D721Med (cell line): ENCODE measurements at regions not wholly inside any gene's neighbourhood (a gene's known extent, or its start where the extent isn't known, plus 50 kb on each side); places are given as distances from the start of the nearest gene placed in this dataset.

Experiments used
- DNase-seq: peaks from one replicate; pipeline ENCODE4 v3.0.0; 2011; ENCODE audit warnings: low spot score; ENCODE audit not compliant: insufficient read length
- FAIRE-seq: peaks from 2 replicates; lab custom pipeline; 2011; peaks lifted over from hg19 to GRCh38; lab: Jason Lieb, UNC
- TF ChIP-seq, protein P1 (sequence below): IDR thresholded peaks from 2 replicates; pipeline ENCODE4 v1.5.1; 2012; ENCODE audit warnings: mild to moderate bottlenecking, control low read depth; ENCODE audit not compliant: insufficient read depth; ENCODE audit errors: missing control alignments

DNA sequence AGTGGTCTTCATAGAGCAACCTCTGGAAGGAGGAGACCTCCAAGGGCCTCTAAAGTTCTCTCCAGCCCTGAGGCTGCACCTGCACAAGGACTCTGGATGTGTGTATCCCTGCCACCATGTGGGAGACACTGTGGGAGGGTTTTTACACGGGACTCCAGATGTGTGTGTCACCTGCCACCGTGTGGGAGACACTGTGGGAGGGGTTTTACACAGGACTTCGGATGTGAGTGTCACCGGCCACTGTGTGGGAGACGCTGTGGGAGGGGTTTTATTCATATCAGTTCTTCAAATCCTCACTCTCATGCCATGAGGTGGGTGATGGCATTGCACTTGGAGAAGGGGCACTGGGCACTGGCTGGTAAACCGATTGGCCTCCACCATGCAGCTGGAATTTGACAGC, 90.2 kb upstream of the SSTR4 start:
- no peak for FAIRE-seq
- TF ChIP-seq, protein P1, sequence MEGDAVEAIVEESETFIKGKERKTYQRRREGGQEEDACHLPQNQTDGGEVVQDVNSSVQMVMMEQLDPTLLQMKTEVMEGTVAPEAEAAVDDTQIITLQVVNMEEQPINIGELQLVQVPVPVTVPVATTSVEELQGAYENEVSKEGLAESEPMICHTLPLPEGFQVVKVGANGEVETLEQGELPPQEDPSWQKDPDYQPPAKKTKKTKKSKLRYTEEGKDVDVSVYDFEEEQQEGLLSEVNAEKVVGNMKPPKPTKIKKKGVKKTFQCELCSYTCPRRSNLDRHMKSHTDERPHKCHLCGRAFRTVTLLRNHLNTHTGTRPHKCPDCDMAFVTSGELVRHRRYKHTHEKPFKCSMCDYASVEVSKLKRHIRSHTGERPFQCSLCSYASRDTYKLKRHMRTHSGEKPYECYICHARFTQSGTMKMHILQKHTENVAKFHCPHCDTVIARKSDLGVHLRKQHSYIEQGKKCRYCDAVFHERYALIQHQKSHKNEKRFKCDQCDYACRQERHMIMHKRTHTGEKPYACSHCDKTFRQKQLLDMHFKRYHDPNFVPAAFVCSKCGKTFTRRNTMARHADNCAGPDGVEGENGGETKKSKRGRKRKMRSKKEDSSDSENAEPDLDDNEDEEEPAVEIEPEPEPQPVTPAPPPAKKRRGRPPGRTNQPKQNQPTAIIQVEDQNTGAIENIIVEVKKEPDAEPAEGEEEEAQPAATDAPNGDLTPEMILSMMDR, result no peak
- no peak for DNase-seq

GRCh38 chr20:22946596-22946995, 88.5 kb upstream of the SSTR4 start:
- DNase-seq, result no peak
- TF ChIP-seq, protein P1, result no peak
- no peak for FAIRE-seq

DNA sequence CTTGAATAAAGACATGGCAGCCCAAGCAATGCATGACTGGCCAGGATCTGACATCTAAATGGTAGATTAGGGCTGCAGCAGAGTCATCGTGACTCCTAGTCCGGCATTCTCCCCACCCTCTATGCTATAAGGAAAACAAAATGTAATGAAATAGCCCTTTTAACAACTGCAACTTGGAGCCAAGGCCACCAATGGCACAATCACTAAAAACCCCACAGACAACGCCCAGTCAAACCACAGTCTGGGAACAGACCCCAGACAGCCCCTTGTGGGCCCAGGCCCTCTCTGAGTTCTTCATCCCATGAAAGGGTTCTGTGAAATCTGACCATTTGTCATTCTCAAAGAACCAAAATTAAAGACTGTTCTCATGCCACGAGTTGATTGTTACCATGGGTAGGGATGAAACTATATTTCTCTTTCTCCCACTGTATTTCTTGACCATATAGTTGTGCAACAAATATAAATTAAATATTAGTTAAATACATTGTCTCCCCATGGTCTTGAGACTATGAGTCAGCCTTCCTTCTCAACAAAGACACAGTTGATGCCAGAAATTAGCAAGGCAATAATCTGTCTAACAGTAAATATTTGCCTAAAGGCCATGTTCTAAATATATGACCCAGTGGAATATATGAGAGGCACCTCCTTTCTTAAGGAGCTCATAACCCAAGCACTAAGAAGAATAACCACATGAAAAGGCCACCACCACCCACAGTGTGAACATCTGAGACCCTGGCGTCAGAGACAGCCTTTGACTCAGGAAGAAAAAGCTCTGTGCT, 85.6 kb upstream of the SSTR4 start:
- DNase-seq, result no peak
- FAIRE-seq, result no peak
- TF ChIP-seq, protein P1, result no peak

DNA sequence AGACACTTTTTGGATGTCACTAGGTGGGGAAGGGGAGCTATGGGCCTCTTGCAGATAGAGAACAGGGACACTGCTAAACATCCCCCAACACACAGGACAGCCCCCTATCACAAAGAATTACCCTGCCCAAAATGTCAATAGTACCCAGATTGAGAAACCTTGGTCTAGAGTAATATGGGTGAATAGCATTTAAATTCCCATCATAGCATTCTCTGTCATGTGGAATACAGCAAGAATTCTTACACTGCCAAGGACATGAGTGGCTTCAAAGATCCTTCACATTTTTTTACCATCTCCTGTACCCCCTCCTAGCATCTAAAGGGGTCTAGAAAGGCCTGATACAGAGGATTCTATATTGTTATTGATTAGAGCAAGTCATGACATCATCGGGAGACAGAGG, 83.1 kb upstream of the SSTR4 start:
- no peak for DNase-seq
- TF ChIP-seq, protein P1, result no peak
- no peak for FAIRE-seq

- DNase-seq, result no peak
- TF ChIP-seq, protein P1, result no peak
- no peak for FAIRE-seq
Observed at GRCh38 chr20:22954661-22955060, 80.5 kb upstream of the SSTR4 start.

DNA sequence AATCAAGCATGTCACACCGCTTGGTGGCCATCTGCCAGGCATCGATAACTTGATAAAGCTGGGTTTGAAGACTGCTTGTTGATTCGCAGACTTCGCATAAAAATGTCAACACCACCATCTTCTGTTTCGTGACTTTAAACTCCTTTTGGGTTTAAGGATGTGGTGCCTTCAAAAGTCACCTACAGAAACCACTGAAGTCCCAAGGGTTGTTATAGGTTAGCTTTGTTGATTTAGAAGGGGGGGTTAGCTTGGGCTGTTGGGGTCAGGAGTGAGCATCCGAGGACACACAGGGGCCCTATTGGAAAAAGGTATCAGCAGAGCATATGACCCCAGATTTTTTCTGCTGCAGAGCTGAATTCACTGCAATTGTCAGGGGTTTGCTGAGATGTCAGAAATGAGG, 76.7 kb upstream of the SSTR4 start:
- TF ChIP-seq, protein P1, result no peak
- DNase-seq, result no peak
- no peak for FAIRE-seq
